ENCODE measurements at regions not wholly inside any gene's neighbourhood (a gene's known extent, or its start where the extent isn't known, plus 50 kb on each side); places are given as distances from the start of the nearest gene placed in this dataset.
A peak's percentile ranks its signal among the peaks of the same experiment; 100 is the strongest.

GRCh38 chr14:22088614-22089342 is 415.2 kb upstream of the OR4E1 start:
- DNase-seq: no peak

- no peak for DNase-seq
Observed at GRCh38 chr14:22086131-22086530, 412.5 kb upstream of the OR4E1 start.

DNA sequence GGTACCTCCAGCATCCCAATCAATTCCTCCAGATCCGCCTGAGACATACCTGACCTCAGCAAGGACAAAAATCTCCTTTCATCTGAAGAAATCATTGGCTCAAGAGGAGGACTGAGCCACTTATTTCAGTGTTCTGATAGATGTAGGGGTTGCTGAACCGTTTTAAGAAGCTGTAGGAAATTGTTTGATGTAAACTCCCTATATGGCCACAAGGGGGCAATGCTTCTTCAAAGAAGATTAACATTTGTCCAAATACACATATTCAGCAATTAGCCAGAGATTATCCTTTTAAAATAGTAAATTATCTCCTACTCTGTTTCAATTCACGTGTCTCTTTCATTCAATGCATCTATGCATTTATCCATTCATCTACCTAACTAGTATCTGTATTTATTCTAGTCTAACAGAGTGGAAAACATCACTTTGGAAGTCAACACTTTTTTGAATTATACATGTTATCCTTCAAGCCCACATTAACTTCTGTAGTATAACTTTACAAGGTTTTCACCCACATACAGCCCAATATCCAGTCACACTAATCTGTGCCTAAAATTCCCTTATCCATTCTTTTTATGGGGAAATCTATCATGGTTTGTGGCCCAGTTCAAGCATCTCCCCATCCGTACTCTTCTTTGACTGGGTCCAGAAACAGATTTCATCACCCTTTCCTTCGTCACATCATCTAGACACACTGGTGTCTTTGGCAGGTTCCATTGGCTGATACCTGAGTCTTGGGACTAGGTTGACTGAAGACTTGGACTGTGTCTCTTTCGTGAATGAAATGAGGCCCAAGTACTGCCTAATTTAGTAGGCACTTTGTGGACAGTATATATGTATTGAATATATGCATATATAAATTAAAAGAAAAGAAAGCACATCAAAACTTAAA is 411.0 kb upstream of the OR4E1 start:
- no peak for DNase-seq

DNA sequence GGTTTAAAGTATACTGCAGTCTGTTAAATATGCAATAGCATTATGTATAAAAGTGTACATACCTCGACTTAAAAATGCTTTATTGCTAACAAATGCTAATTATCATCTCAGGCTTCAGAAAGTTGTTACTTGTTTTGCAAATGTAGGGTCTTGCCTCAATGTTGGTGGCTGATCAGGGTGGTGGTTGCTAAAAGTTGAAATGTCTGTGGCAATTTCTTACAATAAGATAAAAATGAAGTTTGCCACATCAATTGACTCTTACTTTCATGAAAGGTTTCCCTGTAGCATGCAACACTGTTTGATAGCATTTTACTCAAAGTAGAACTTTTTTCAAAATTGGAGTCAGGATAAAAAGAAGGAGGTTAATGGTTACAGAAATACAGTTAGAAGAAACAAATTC is 407.7 kb upstream of the OR4E1 start:
- DNase-seq: no peak

DNA sequence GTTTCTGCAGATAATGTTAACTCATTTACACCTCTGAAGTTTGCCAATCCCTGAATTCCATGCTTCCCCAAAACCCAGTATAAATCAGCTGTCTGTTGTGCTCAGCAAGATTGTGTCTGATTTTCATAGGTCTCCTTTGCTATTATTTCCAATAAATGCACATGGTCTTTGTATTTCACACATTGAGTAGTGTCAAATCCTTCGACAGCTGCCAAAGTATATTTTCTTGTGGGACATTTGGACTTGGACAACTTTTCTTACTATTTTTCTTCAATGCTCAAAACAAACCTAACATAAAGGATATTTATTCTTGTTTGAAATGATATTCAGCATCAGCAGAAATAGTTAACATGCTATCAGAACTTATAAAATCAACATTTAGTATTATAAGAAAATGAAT is 406.1 kb upstream of the OR4E1 start:
- no peak for DNase-seq

- DNase-seq: no peak
Observed at GRCh38 chr14:22073801-22074200, 400.2 kb upstream of the OR4E1 start.

DNA sequence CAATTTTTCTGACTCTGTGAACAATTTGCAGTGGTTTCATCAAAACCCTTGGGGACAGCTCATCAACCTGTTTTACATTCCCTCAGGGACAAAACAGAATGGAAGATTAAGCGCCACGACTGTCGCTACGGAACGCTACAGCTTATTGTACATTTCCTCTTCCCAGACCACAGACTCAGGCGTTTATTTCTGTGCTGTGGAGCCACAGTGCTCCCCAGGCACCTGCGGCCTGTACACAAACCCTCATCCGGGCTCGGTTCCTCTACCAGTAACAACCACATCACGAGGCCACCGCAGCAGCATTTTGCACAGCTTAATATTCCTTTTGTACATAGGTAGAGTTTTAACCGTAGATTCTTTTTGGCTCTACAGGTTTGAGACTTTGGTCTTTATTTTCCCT is 397.4 kb upstream of the OR4E1 start:
- peak; percentile 23 for DNase-seq

DNA sequence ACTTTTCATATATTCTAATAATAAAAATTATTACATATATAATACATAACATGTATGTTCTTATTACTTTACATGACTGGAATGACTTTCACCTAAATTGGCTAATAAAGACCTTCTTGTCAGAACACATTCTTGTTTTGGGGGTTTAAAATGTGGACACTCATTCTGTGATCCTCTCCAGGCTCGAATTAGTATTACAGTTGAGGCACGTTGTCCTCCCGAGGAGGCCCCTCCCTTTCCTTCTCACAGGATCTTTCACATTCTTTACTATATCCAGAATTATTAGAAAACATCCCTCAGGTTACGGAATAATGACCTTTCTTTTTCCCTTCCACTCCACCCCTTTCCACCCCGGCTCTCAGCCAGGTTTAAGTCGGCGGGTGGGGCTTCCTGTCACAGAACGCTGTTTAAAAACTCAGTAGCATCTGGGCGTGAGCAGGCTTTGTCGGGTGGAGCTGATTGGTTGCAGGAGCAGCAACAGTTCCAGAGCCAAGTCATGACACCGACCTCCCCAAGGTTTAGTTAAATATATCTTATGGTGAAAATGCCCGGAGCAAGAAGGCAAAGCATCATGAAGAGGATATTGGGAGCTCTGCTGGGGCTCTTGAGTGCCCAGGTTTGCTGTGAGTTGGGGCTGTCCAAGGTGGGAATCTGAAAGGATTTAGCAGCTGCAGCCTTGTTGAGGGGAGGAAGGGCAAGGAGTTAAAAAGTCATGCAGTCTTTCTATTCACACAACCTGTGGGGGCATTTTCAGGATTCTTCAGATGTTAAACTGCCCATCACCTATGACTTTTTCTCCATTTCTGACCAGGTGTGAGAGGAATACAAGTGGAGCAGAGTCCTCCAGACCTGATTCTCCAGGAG is 396.7 kb upstream of the OR4E1 start:
- DNase-seq: peak; percentile 52

DNA sequence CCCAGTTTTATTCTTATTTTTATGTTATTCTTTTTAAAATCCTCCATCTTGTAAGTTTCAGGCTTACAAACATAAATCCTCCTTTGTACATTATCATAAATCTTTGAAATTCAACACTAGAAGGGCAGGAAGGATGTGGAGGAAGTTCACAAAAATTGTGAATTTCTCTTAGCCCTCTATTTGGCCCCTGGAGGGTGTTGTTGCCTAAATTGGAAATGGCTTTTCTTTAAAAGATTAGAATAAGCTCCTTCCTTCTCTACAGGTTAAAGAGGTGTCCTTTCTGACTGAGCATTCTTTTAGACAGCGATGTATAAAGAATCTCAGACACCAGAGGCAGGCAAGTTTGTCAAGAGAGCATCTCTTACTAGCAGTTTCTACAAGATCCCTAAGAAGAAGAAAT is 391.7 kb upstream of the OR4E1 start:
- DNase-seq: no peak

- DNase-seq: no peak
Observed at GRCh38 chr14:22059201-22059600, 385.6 kb upstream of the OR4E1 start.

DNA sequence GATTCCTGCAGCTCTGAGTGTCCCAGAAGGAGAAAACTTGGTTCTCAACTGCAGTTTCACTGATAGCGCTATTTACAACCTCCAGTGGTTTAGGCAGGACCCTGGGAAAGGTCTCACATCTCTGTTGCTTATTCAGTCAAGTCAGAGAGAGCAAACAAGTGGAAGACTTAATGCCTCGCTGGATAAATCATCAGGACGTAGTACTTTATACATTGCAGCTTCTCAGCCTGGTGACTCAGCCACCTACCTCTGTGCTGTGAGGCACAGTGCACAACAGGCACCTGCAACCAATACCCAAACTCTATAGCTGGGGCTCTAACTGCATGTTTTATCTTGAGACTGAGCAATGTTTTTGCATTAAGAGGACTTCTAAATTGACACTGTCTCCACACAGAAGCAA is 379.2 kb upstream of the OR4E1 start:
- DNase-seq: peak; percentile 30

- peak; percentile 25 for DNase-seq
Observed at GRCh38 chr14:22047115-22047514, 373.5 kb upstream of the OR4E1 start.

DNA sequence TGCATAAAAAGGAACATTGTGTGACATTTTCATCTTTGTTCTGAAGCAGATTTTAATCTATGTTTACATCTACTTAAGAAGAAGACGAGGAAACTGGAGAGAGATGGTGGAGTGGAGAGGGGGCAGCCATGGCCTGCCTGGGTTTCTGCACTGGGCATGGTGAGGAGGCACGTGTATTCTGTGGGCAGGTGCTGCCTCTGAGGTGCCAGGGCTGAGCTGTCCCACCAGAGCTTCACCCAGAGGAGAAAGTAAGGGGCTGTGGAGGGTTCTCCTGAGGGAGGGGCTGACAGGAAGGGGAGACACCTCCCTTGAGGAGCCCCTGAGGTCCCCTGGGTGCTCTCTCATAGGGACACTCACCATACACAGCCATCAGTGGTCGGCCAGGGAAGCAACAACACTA is 372.4 kb upstream of the OR4E1 start:
- DNase-seq: no peak

- no peak for DNase-seq
Observed at GRCh38 chr14:22044193-22044592, 370.6 kb upstream of the OR4E1 start.

- DNase-seq: no peak
Observed at GRCh38 chr14:22040781-22041125, 367.1 kb upstream of the OR4E1 start.

GRCh38 chr14:22039938-22040780 is 366.5 kb upstream of the OR4E1 start:
- peak; percentile 47 for DNase-seq

- no peak for DNase-seq
Observed at GRCh38 chr14:22036541-22037239, 363.1 kb upstream of the OR4E1 start.

- DNase-seq: no peak
Observed at GRCh38 chr14:22026527-22026926, 352.9 kb upstream of the OR4E1 start.

GRCh38 chr14:22025879-22026278 is 352.3 kb upstream of the OR4E1 start:
- DNase-seq: no peak

- no peak for DNase-seq
Observed at GRCh38 chr14:22024137-22024536, 350.5 kb upstream of the OR4E1 start.

DNA sequence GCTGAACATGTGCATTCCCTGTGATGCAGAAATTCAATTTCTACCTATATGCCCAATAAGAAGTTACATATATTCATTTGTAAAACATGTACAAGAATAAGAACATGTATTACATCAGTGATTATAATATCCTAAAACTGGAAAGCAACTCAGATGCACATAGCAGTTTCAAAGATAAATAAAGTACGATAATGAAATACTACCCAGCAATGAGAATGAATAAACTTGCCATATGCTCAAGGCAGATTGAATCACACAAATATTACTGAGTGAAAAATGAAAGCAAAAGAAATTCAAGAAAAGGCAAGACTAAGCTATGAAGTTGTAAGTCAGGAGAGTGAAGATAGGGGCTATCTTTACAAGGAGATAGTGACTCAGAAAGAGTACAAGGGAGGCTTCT is 345.3 kb upstream of the OR4E1 start:
- DNase-seq: no peak

- DNase-seq: no peak
Observed at GRCh38 chr14:22012452-22012851, 338.8 kb upstream of the OR4E1 start.
